ENCODE measurements at regions not wholly inside any gene's neighbourhood (a gene's known extent, or its start where the extent isn't known, plus 50 kb on each side); places are given as distances from the start of the nearest gene placed in this dataset.
"Not testable (repeated sequence)": the region's sequence is repeated elsewhere in the genome, so short reads cannot be mapped to it uniquely, and the experiment has no call there.

GRCh38 chr9:42656789-42657188, 473.3 kb downstream of the SPATA31A6 start:
- not testable (repeated sequence) for DNase-seq (ENCODE audit: low read depth in 2 of 2)

- not testable (repeated sequence) for DNase-seq (ENCODE audit: low read depth in 2 of 2)
Observed at GRCh38 chr9:42657496-42657895, 474.0 kb downstream of the SPATA31A6 start.

GRCh38 chr9:42697146-42697545, 513.7 kb downstream of the SPATA31A6 start:
- not testable (repeated sequence) for DNase-seq (ENCODE audit: low read depth in 2 of 2)

GRCh38 chr9:42702890-42703289, 519.4 kb downstream of the SPATA31A6 start:
- DNase-seq (ENCODE audit: low read depth in 2 of 2): not testable (repeated sequence)

- peak in 1 of 2 donors; percentile 26 for DNase-seq (ENCODE audit: low read depth in 2 of 2)
Observed at GRCh38 chr9:42724841-42725835, 541.7 kb downstream of the SPATA31A6 start.

GRCh38 chr9:42743030-42743814, 559.8 kb downstream of the SPATA31A6 start:
- peak; percentile 72 to 88 for DNase-seq (ENCODE audit: low read depth in 2 of 2)

- not testable (repeated sequence) for DNase-seq (ENCODE audit: low read depth in 2 of 2)
Observed at GRCh38 chr9:42757251-42757650, 573.8 kb downstream of the SPATA31A6 start.

GRCh38 chr9:42759320-42759719, 575.9 kb downstream of the SPATA31A6 start:
- DNase-seq (ENCODE audit: low read depth in 2 of 2): not testable (repeated sequence)

GRCh38 chr9:42782201-42782600, 598.7 kb downstream of the SPATA31A6 start:
- DNase-seq (ENCODE audit: low read depth in 2 of 2): not testable (repeated sequence)

GRCh38 chr9:42792725-42793124, 609.3 kb downstream of the SPATA31A6 start:
- not testable (repeated sequence) for DNase-seq (ENCODE audit: low read depth in 2 of 2)

- DNase-seq (ENCODE audit: low read depth in 2 of 2): not testable (repeated sequence)
Observed at GRCh38 chr9:42798571-42798970, 615.1 kb downstream of the SPATA31A6 start.

GRCh38 chr9:42802716-42803115, 619.3 kb downstream of the SPATA31A6 start:
- not testable (repeated sequence) for DNase-seq (ENCODE audit: low read depth in 2 of 2)

- peak in 1 of 2 donors; percentile 15 for DNase-seq (ENCODE audit: low read depth in 2 of 2)
Observed at GRCh38 chr9:42806674-42807073, 623.2 kb downstream of the SPATA31A6 start.

GRCh38 chr9:42821468-42821867, 638.0 kb downstream of the SPATA31A6 start:
- not testable (repeated sequence) for DNase-seq (ENCODE audit: low read depth in 2 of 2)

- not testable (repeated sequence) for DNase-seq (ENCODE audit: low read depth in 2 of 2)
Observed at GRCh38 chr9:42848156-42848555, 664.7 kb downstream of the SPATA31A6 start.

GRCh38 chr9:42850896-42851693, 667.6 kb downstream of the SPATA31A6 start:
- not testable (repeated sequence) for DNase-seq (ENCODE audit: low read depth in 2 of 2)

GRCh38 chr9:42851701-42852100, 668.2 kb downstream of the SPATA31A6 start:
- not testable (repeated sequence) for DNase-seq (ENCODE audit: low read depth in 2 of 2)

GRCh38 chr9:42852133-42852930, 668.9 kb downstream of the SPATA31A6 start:
- DNase-seq (ENCODE audit: low read depth in 2 of 2): peak; percentile 43 to 67

GRCh38 chr9:42860133-42860532, 676.7 kb downstream of the SPATA31A6 start:
- not testable (repeated sequence) for DNase-seq (ENCODE audit: low read depth in 2 of 2)

- not testable (repeated sequence) for DNase-seq (ENCODE audit: low read depth in 2 of 2)
Observed at GRCh38 chr9:42862465-42862864, 679.0 kb downstream of the SPATA31A6 start.

Measured in lung microvascular endothelial cell (primary cell).